ENCODE measurements at regions not wholly inside any gene's neighbourhood (a gene's known extent, or its start where the extent isn't known, plus 50 kb on each side); places are given as distances from the start of the nearest gene placed in this dataset.

DNA sequence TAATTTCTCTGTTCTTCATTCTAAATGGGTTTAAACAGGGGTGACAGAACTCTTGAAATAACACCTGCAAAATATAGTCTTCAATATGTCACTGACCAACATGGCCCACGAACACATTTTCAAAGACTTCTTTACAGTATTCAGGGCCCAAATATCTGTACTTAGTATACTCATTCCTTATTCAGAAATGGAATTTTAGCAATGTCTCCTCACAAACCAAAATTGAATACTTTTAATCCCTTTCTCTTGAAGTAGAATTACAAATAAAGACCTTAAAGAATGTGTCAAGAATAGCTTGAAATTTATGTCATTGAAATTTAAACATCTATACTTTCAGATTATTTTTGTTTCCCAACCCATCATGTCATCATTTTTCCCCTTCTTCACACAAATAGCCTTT, 263.1 kb downstream of the LRIG3 start:
- TF ChIP-seq ZNF274 (IDR thresholded peaks at IDR 0.05; ENCODE audit: low read depth, low read length), result no peak
- TF ChIP-seq, protein P1, sequence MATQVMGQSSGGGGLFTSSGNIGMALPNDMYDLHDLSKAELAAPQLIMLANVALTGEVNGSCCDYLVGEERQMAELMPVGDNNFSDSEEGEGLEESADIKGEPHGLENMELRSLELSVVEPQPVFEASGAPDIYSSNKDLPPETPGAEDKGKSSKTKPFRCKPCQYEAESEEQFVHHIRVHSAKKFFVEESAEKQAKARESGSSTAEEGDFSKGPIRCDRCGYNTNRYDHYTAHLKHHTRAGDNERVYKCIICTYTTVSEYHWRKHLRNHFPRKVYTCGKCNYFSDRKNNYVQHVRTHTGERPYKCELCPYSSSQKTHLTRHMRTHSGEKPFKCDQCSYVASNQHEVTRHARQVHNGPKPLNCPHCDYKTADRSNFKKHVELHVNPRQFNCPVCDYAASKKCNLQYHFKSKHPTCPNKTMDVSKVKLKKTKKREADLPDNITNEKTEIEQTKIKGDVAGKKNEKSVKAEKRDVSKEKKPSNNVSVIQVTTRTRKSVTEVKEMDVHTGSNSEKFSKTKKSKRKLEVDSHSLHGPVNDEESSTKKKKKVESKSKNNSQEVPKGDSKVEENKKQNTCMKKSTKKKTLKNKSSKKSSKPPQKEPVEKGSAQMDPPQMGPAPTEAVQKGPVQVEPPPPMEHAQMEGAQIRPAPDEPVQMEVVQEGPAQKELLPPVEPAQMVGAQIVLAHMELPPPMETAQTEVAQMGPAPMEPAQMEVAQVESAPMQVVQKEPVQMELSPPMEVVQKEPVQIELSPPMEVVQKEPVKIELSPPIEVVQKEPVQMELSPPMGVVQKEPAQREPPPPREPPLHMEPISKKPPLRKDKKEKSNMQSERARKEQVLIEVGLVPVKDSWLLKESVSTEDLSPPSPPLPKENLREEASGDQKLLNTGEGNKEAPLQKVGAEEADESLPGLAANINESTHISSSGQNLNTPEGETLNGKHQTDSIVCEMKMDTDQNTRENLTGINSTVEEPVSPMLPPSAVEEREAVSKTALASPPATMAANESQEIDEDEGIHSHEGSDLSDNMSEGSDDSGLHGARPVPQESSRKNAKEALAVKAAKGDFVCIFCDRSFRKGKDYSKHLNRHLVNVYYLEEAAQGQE (IDR thresholded peaks at IDR 0.05; ENCODE audit: low read depth), result no peak
- TF ChIP-seq POLR2A (IDR thresholded peaks at IDR 0.05; ENCODE audit: borderline replicate concordance, extremely low read depth, insufficient read depth, insufficient read length), result no peak
- TF ChIP-seq SIN3A (IDR thresholded peaks at IDR 0.05; ENCODE audit: low read depth), result no peak
- TF ChIP-seq, protein P2, sequence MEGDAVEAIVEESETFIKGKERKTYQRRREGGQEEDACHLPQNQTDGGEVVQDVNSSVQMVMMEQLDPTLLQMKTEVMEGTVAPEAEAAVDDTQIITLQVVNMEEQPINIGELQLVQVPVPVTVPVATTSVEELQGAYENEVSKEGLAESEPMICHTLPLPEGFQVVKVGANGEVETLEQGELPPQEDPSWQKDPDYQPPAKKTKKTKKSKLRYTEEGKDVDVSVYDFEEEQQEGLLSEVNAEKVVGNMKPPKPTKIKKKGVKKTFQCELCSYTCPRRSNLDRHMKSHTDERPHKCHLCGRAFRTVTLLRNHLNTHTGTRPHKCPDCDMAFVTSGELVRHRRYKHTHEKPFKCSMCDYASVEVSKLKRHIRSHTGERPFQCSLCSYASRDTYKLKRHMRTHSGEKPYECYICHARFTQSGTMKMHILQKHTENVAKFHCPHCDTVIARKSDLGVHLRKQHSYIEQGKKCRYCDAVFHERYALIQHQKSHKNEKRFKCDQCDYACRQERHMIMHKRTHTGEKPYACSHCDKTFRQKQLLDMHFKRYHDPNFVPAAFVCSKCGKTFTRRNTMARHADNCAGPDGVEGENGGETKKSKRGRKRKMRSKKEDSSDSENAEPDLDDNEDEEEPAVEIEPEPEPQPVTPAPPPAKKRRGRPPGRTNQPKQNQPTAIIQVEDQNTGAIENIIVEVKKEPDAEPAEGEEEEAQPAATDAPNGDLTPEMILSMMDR (IDR thresholded peaks at IDR 0.05 in 2 of 3, conservative IDR thresholded peaks at IDR 0.05 in 1 of 3; ENCODE audit: borderline replicate concordance in 1 of 3, insufficient read depth in 1 of 3, low read depth in 2 of 3, low read length in 2 of 3), result no peak
- TF ChIP-seq, protein P3, sequence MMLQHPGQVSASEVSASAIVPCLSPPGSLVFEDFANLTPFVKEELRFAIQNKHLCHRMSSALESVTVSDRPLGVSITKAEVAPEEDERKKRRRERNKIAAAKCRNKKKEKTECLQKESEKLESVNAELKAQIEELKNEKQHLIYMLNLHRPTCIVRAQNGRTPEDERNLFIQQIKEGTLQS (IDR thresholded peaks at IDR 0.05), result no peak
- no peak for TF ChIP-seq EZH2 (IDR thresholded peaks at IDR 0.05)
- no peak for TF ChIP-seq POLR2AphosphoS5 (IDR thresholded peaks at IDR 0.05; ENCODE audit: low read depth, low read length)
- TF ChIP-seq, protein P4, sequence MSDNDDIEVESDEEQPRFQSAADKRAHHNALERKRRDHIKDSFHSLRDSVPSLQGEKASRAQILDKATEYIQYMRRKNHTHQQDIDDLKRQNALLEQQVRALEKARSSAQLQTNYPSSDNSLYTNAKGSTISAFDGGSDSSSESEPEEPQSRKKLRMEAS (IDR thresholded peaks at IDR 0.05), result no peak
